ENCODE measurements at regions not wholly inside any gene's neighbourhood (a gene's known extent, or its start where the extent isn't known, plus 50 kb on each side); places are given as distances from the start of the nearest gene placed in this dataset.

DNA sequence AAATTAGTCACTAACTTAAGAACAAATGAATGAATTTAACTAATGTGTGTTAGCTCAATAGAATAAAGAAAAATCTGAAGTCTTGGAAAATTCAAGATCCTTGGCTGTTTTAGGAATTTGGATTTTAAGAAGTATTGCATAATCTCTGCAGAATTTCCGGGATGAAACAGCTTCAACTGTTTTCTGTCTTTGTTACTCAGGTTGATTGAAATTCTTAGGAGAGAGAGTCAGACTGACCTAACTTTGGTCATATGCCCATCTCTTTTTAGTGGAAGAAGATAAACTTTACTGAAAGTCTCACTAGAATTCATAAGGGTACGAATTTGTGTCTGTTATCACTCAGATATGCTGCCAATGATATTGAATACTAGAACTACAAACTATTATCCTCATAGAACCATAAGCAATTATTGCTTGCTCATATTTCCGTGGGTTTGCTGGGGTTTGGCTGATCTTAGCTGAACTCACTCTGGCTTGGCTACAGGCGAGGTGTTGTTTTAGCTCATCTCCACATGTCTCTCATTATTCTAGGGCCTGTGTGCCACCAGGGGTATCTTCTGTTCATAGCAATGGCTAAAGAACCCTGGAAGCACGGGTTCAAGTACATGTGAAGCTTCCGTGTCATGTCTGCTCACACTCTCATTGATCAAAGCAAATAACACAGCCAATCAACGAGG is 257.4 kb upstream of the NOVA1 start:
- DNase-seq (ENCODE audit: low read depth), result peak; percentile 45

DNA sequence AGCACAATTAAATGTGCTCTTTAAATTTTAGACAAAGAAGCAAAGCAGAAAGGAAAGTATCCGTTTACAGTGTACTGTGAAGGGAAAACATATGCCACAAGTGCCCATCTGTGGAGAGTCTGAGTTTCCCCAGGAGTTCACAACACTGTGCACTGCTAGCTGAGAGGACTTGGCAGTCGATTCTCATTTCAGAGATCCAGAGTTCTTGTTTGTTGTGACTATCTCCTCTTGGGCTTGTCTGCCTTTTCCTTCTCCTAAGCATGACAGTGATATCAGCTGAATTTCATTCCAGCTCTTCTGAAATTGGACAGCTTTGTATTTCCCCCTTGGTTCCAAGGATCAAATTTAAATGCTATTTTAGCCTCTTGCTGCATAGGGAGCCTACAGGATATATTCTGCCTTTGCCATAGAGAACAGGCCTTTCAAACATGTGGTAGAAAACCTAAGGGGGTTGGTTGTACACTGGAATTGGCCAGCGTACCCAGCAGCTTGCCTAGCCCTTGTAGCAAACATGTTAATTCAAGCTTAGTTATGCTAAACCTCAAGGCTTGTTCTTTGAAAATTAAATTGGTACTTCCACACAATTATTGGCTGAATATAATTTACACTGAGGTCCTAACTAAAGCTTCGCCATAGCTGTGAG is 259.2 kb upstream of the NOVA1 start:
- no peak for DNase-seq (ENCODE audit: low read depth)

DNA sequence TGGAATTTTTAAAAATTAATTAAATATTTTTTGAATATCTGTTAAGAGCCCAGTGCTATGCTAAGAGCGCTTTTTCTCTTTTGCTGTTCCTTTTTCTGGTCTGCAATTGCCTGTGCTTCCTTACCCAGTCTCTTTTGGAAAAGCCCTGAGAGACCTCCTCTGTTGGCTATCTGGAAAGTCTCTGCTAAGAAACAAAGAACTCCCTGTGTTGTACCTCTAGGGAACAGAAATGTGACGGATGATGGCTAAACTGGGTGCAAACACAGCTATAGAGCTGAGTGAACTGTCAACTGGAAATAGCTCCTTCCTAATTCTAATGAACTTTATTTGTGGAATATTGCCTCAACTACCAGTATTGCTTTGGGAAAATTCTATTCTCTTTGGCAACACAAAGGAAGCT is 261.6 kb upstream of the NOVA1 start:
- no peak for DNase-seq (ENCODE audit: low read depth)

DNA sequence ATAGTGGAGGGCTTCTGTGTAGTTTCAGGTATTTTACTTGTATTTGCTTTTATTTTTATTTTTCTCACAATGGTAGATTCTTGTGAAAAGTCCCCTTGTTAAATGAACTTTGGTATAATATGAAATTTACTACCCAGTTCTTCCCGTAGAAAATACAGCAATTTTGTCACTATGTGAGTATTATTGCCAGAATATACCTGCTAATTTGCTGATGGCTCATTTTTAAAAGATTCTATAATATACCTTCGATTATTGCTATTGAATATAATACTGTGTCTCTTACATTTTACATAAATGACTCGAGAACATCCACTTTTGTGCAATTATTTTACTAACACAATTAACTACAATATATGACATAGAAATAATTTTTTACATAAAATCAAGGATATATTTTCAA is 262.3 kb upstream of the NOVA1 start:
- DNase-seq (ENCODE audit: low read depth), result no peak

DNA sequence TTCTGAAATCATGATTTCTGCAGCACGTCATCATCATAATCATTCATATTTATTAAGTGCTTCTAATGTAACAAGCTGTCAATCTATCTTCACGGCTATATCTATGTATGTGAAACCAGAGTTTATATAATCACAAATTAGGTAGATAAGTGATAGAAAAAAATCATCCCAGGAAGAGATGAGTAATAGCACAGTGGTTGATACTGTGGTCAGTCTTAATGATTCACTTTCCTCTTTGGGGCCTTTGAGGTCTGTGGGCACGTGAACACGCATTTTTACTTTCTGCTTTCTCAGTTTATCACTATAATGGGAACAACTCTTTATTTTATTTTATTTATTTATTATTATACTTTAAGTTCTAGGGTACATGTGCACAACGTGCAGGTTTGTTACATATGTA is 265.9 kb upstream of the NOVA1 start:
- DNase-seq (ENCODE audit: low read depth), result peak; percentile 74

DNA sequence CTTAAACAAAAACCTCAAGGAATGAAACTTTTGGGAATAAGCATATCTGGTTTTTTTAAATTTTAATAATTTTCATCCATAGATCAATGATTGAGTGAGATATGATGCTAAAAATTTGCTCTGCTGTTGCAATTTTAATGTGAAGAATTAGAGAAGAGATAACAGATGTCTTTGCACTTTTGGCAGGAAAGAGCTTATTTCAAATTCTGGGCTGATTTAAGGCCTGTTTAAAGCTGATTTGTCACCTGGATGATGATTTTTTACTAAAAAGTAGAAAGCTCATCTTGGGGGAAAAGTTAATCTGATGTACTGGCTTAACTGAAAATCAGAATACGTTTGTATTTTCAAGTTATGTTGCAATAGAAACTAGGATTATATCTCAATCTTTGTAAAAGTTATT is 268.9 kb upstream of the NOVA1 start:
- no peak for DNase-seq (ENCODE audit: low read depth)

DNA sequence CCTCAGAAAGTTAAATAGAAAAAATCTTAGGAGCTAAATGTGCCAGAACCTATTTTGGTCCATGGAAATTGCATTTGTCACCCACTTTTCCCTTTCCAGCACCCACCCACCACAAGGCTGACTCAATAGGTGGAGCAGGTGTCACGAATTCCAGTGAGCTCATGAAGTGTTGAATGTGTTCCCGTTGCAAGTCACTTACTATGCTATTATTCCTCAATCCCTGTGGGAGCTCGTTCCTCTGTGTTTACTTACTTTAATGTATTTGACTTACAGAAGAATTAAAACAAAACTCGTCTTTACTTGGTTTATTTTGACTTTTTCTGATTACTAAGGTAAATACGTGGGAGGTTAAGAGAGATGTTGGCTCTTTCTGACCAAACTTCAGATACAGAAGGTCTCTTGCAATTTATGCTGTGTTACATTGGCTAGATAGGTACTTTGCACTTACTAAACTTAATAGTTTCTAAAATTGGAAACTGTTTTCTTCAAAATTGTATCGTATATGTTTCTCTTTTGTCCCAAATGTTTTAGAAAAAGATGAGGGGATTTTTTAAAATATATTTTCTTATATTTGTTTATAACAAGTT is 269.4 kb upstream of the NOVA1 start:
- DNase-seq (ENCODE audit: low read depth), result peak; percentile 94

DNA sequence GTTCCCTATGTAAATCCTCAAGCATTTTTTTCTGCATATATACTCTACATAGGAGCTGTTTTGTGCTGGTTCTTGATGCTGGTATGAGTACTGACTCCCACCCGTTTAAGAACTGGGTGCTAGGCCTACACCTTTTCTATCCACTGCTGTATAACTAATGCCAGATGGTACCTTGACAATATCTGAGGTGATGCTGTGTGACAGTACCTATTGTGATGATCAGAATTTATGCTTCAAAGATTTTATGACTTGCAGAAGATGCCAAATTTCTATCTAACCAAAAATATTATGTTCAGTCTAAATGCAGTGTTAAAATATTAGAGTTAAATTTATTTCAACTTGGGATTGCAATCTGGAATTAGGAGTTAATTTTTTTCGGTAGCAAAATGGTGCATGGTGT is 272.3 kb upstream of the NOVA1 start:
- no peak for DNase-seq (ENCODE audit: low read depth)

DNA sequence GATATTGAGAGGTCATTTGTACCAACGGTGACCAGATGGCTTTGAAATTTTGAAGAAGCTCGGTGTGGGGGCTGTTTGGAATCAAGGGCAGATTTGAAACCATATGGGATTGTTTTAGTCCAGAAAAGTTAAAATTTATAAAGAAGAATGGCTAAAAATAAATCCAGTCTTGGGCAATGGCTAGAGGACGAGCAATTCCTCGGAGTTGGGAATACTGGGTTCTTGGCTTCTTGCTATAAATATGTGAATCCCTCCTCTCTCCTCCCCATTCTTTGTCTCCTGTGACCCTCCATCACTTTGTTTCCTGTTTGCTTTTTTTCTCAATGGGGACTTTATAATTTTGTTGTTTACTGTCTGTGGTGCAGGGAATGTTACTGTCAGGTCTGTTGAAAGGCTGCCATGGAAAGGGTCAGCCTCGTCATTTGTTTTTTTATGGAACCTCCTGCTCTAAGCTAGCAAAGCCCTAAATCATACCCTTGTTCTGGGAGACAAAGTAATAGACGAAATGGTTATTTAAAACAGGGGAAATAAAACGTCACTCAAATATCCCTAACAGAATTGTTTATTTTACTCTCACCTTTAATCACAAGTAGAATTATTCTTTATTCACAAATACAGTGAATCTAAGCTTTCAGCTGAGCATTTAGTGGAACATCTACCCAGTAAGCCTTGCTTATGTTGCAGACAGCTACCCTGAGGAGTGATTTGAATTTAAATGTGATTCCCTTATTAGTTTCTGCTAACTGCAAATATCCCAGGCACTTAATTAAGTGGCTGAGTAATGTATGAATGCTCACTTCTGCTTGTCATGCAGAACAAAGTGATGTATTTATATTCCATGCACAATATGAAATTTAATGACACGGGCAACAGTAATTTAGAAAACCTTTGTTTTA is 273.1 kb upstream of the NOVA1 start:
- peak; percentile 32 for DNase-seq (ENCODE audit: low read depth)

DNA sequence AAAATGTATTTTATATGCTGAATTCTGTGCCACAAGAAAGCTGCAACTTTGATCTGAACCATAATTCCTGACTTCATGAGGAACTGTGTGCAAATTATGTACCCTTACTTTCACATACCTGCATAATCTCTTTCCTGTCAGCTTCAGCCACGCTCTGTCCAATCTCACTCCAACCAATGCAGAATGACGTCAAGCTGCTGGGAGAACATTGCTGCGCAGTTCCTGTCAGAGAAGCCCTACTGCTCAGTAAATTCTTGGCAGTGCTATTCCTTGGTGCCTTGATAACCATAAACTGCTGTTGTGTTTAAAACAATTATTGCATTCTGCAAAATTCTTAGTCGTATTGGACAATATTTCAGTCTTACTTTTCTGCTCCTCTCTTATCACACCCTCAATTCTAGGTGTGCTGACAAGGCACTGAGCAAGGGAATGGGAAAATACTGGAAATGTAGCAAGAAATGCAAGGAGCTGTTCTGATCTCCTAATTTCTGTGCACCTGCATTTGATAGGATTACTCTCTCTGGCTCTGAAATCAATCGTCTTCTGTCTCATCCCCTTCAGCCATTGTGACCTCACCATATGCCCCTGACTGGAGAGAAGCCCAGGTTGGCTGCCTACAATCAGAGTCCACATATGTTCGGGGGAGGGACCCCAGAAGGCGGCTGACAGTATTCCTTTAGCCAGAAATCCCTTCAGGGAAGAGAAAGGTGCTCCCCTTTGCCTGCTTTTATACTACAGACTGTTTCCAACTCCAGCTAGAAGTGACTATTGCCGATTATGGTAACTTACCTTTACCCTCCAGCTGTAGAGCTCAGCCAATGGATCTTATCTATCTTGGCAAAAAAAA is 274.9 kb upstream of the NOVA1 start:
- peak; percentile 26 for DNase-seq (ENCODE audit: low read depth)

DNA sequence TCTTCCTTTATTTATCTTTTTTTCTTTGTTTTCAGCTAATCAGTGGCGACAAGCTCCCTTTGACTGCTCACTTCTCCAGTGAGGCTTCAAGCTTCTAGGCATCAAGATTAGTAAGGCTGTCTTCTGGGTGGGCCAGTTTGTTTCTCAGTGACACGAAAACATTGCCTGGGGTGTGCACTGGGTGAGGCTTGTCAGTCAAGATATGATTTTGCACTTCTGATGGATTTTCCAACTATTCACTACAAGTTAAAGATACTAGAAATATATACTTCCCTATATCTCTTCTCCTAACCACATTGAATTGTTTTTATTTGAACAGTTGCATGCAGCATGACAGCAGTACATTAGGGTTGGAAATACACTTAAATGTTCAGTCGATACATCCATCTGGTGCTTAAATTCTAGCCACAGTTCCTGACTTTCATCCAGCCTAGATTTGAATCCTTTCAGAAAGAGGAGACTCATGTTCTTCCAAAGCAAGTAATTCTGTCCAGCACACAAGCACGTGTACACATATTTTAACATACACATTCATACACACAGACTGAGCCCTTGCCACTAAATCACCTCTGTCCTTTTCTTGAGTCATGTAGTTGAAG is 275.6 kb upstream of the NOVA1 start:
- no peak for DNase-seq (ENCODE audit: low read depth)

DNA sequence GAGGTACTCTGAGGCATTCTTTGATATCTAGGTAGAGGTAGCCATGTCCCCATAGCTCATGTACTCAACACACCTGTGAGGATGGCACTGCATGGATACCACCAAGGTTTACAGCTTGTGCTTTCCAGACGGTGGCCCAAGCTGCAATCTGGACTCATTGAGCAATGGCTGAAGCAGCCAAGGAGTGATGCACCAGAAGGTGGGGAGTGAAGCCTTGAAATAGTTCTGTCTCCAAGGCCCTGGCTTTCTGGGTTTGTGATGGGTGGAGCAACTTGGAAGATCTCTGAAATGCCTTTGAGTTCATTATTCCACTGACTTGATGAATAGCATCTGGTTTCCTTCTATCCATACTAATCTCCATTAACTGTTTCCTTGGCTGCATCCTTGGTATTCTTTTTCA is 290.0 kb upstream of the NOVA1 start:
- no peak for DNase-seq (ENCODE audit: low read depth)

DNA sequence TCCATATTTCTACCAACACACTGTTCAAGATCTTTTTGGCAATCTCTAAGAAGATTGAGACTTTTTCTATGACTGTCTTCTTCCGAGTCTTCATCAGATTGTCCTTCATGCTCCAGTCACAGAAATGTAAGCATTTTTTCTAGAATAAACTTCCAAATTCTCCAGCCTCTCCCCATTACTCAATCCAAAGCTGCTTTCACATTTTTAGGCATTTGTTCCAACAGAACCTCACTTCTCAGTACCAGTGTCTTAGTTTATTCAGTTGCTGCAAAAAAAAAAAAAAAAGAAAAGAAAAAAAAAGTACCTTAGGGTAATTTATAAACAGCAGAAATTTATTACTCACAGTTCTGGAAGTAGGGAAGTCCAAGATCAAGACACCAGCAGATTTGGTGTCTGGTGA is 290.8 kb upstream of the NOVA1 start:
- DNase-seq (ENCODE audit: low read depth), result no peak

DNA sequence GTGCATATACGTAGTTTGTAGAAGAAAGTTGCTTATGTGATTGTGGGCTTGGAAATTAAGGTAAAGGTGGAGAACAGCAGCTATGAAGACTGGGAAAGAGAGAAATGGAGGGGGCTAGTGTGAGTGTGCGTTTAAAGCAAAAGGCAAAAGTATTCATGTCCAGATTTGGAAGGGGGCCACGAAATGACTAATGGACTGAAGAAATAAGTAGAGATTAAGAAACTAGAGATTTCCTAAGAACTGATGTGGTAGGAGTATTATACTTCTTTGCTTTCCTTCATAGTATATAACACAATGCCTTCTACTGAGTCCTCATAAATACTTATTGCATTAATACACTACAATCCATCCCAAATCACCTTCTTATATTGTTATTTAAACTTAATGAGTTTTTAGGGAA is 298.6 kb upstream of the NOVA1 start:
- DNase-seq (ENCODE audit: low read depth), result peak; percentile 16

DNA sequence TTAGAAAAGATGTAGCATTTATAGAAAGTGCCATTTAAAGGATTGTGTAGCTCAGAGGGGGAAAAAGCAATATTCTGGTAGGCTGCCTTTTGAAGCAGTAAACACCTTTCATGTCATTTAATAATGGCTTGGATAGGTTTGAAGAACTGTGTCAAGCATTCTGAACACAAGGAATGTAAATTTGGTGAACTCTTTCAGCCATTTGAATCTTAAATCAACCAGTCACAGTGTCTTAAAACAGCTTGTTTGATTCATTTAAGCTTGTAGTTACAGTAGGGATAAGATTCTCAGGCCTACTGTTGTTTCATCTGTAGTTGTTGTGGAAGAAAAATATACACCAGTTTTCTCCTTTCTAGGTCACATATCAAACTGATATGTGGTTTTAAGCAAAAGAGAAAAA is 299.4 kb upstream of the NOVA1 start:
- DNase-seq (ENCODE audit: low read depth), result peak; percentile 75

DNA sequence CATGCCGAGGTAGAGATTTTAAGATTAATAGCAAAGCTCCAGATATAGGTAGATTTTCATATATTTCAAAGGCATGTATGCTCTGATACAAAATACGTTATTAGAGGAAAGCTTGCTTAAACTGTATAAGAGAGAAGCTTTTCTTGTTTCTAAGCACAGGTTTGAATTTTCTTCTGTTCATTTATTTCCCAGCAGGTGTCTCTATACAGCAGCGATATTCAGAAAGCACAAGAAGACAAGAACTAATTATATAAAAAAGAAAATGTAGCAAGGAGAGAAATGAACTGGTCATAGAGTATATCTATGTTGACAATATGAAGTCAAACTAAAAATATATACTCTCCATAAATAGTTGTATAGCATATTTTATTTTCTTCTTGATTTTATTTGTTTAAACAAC is 307.4 kb upstream of the NOVA1 start:
- DNase-seq (ENCODE audit: low read depth), result peak; percentile 7

DNA sequence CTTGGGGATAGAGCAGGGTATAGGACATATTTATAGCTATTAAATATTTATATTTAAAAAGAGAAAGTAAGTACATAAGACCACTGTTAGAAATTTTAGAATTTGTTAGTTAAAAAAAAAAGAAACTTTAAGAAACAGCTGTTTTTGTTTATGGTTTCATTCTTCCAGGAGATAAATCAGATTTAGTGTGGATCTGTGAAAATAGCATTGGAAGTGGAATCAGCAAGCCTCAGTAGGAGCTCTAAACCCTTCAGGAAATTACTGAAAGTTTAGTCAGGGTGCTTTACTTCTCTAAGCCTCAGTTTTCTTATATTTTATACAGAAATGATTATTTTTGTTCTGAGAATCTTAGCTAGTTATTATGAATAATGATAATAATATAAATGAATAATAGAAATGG is 316.0 kb upstream of the NOVA1 start:
- no peak for DNase-seq (ENCODE audit: low read depth)

DNA sequence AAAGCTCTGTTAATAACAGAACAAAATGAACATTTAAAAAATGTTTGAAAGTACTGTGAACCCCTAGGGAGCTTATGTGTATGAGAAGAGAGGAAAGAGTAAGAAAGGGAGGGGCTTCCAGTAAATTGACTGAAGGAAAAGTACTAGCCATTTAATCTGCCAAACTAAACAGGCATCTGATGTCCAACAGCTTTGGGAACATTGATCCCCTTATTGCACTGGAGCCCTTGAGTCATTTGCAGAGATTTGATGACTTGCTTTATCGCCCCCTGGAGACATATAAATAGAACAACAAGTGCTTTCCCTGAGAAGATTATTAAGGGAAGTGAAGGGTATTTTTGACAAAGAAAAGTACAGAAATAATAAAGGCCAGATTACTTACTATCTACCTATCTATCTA is 319.3 kb upstream of the NOVA1 start:
- DNase-seq (ENCODE audit: low read depth), result peak; percentile 56

DNA sequence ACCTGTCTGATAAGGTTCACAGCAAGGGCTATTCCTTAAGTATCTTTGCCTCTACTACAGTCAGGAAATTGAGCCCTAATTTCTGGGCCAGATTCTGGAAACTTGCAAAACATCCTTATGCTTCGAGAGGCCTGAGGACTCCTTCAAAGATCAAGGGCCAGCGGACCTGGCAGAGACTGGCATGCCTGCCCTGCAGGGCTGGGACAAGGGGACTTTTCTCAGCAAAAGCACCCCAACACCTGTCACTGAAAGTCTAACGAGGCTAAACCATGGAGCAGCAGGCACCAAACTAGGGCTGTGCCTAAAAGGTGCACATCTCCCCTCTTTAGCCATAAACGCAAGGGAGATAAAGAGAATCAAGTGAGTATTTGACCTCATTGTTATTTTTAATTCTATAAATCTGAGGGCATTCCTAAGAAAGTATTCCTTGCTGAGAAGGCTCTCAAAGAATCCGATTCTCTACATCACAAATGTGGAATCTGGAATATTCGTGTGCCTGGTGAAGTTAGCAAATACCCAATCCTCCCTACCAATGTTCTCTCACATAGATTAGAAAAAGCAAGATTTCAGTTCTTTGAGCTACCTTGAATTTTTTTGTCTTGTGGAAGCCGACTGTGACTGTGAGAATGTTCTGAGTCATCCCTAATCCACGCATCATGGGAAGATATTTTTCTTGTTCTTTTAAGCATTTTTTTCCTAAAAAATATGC is 328.2 kb upstream of the NOVA1 start:
- DNase-seq (ENCODE audit: low read depth), result peak; percentile 18

DNA sequence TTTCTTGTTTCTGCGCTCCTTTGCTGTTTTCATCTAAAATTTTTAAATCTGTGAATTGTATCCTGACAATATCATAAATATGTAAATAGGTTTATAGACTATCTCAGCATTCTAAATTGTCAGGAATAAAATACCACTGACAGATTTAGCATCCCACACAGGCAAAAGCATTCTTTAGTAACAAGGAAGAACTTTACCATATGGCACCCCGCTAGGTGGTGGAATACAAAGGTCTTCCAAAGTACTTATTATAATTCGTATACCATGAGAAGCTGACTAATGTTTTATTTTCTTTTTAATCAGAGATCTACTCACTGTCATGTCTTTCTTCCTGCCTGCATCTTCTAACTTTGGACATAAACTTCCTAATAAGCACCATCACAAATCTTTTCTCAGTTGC is 328.8 kb upstream of the NOVA1 start:
- no peak for DNase-seq (ENCODE audit: low read depth)

DNA sequence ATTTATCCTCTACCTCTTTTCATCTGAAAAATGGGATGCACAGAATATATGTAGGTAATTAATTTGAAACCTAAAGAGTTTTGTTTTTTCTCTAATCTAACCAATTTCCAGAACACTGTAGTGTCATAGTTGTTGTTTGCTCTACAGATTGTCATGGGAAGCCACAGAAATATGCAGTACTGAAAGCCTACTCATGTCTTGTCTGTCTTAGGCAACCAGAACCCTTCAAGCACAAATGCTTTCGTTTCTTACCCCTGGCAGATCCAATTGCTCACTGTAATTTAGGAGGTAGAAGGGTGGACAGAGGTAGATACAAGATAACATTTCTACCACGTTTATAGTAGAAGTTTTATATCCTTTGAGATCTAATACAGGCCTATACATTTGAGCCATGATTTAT is 330.2 kb upstream of the NOVA1 start:
- DNase-seq (ENCODE audit: low read depth), result peak; percentile 11

All from renal cortical epithelial cell (primary cell).